GM21717 (cell line): ENCODE measurements at regions not wholly inside any gene's neighbourhood (a gene's known extent, or its start where the extent isn't known, plus 50 kb on each side); places are given as distances from the start of the nearest gene placed in this dataset.
"Not testable (repeated sequence)": the region's sequence is repeated elsewhere in the genome, so short reads cannot be mapped to it uniquely, and the experiment has no call there.

Experiments used
- ATAC-seq: cut with Tn5 transposase; IDR thresholded peaks from one replicate; pipeline ENCODE4 v1.9.1; 2021; ENCODE audit warnings: mild to moderate bottlenecking, moderate library complexity; ENCODE audit not compliant: unreplicated experiment

- ATAC-seq: no peak
Observed at GRCh38 chr2:12017499-12018157, 271.2 kb downstream of the LPIN1 start.

GRCh38 chr2:12018726-12019125 lies 272.3 kb downstream of the LPIN1 start:
- ATAC-seq: not testable (repeated sequence)

- no peak for ATAC-seq
Observed at GRCh38 chr2:12020833-12021469, 274.5 kb downstream of the LPIN1 start.

- ATAC-seq: not testable (repeated sequence)
Observed at GRCh38 chr2:12024197-12024907, 277.9 kb downstream of the LPIN1 start.

DNA sequence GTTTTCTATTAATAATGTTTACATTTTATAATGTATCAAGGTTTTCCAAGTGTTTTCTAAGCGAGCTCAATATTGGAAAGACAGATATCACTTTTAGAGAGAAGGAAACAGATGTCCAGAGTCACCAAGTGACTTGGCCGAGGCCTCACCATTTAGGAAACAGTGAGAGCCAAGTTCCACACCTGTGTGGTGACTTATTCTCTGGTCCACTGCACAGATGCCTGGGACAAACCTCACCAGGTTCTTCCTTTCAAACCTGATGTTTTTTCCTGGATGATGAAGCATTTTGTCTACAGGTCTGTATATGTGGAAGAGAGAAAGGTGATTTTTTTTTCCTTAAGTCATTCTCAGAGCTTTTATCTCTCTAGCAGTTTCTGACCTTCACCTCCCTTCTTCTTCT lies 280.7 kb downstream of the LPIN1 start:
- ATAC-seq: no peak

DNA sequence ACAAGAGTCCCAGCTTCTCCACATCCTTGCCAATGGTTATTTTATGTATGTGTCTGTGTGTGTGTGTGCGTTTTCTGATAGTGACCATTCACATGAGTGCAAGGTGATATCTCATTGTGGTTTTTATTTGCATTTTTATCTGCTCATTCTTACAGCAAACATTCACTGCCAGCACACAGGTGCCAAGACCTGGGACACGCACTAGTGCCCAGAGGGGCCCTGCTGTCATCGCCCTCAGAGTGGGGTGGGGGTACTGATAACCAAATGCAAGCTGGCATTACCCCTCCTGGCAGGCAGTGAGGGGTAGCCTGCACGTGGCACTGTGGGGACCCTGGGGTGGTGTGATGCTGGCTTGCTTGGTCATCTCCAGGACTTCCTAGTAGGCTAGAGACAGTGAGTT lies 285.4 kb downstream of the LPIN1 start:
- ATAC-seq: no peak

- peak; percentile 70 for ATAC-seq
Observed at GRCh38 chr2:12032398-12032797, 286.0 kb downstream of the LPIN1 start.

DNA sequence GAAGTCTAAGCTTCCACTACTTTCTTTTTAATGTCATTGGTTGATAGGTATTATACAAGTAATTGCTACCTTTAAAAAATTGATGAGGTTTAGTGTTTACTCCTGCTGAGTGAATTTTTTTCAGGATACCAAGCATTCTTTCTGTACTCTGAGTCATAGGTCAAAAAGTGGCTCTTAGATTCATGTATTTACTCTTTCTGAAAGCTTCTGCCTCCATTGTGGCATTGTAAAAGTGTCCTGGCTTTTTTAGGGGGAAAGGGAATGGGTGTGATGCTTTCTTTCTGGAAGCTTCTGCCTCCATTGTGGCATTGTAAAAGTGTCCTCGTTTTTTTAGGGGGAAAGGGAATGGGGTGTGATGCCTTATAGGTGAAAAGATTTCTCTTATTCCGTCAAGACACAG lies 286.5 kb downstream of the LPIN1 start:
- ATAC-seq: no peak

DNA sequence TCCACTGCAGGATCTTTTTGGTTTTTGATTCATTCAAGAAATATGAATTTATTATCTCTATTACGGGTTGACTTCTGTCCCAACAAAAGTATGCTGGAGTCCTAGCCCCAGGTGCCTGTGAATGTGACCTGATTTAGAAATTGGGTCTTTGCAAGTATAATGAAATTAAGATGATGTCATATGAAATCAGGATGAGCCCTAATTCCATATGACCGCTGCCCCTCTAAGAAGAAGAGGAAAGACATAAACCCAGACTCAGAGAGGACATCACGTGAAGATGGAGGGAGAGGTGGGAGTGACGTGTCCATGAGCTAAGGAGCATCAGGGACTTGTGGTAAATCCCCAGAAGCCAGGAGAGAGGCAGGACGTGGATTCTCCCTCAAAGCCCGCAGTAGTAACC lies 287.1 kb downstream of the LPIN1 start:
- no peak for ATAC-seq

DNA sequence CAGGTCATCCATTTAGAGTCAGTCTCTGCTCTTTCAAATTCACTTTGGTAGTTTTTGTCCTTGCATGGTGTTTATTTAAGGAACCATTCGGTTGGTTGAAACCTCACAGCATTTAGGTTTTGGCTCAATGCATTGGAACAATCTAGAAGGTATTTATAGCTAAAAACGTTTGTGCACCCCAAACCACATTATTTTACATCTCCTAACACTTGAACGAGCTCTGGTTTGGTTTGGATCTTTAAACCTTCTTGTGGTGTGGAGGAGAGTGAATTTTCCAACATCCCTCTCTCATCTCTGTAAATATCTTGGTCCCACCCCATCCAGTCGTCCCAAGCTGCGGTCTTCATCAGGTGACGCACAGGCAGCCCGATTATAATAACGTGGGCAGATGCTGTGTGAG lies 287.9 kb downstream of the LPIN1 start:
- ATAC-seq: no peak

DNA sequence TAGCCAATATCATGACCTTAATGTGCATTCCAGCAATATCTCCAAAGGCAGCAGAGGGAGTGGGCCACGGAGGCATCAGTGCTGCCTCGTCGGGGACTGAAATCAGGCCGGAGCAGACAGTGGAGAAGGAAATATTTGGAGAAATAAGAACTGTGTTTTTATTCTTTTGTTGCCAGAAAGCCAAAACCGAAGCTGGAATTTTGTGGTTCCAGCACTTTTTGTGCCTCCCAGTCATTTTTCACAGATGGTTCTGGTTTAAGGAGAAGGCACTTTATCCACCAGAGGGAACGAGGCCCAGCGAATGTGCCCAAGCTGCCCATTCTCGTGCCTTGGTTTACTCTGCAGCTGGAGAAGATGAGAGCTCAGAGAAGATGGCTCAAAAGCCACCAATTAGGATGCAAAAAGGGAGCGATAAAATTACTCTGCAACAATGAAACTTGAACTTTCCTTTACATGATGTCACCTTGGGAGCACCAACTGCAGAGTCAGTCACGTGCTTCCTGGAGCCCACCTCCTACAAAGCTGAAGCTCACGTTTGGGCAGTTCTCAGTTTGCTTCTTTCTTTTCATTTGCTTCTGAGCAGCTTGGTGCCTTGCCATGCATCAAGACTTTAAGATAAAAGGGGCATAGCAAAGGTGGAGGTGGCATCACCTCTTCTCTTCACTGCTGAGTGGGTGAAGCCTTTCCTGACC lies 288.7 kb downstream of the LPIN1 start:
- ATAC-seq: no peak

DNA sequence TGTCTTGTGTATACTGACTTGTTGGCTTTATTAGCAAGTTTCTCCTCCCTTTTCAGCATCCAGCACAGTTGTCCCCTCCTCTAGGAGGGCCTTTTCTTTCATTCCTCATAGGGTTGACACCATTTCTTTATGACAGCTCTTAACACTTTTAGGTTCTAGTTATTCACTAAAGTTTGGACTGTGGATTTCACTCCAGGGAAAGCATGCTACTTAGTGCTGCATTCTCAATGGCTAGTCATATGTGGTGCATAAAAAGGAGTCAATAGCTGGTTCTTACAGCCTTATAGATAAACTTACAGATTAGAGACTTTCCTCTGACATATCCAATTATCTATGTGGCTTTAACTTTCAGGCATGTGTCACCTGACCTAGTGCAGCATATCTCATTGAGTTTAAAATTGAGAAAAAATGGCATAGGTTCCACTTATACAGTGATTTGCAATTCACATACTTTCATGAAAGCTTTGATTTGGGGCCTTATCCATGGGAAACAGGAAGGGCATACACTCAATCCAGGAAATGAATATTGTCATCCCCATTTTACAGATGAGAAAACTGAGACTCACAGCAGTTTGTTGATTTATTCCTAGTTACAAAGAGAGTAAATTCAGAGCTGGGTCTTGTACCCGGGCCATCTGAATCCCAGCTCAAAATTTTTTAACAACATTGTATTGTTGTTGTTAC lies 289.7 kb downstream of the LPIN1 start:
- no peak for ATAC-seq

DNA sequence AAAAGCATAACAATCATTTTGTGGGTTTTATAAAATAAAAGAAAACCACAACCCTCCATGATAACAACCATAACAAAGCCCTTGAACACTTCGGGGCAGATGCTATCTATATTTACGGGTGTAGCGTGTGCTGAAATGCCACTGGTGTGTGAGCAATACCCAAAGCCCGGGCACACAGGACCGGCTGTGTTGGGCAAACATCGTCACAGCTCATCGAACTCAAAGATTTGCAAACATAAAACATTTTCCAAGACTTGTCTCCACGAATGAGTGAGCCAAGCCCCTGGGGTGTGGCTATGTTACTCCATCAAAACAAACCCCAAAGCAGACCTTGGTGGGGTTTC lies 290.2 kb downstream of the LPIN1 start:
- ATAC-seq: no peak

DNA sequence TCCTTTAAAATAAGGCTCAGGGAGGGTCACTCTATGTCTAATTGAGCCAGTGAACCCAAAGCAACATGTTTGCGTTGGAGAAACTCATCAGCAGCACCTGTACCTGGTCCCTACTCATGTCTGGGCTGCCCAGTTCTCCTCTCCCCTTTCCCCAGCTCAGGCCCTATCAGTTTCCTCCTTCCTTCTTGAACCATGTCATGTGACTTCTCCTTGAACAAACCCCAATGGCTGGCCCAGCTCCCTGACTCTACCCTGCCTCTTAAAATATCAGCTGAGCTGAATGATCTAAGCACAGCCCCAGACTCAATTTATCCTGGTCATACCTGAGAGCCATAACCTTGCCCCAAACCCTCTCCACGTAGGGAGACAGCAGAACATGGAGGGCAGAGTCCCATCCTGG lies 290.9 kb downstream of the LPIN1 start:
- ATAC-seq: no peak

GRCh38 chr2:12041236-12041635 lies 294.8 kb downstream of the LPIN1 start:
- no peak for ATAC-seq

GRCh38 chr2:12043131-12043530 lies 296.7 kb downstream of the LPIN1 start:
- ATAC-seq: no peak

DNA sequence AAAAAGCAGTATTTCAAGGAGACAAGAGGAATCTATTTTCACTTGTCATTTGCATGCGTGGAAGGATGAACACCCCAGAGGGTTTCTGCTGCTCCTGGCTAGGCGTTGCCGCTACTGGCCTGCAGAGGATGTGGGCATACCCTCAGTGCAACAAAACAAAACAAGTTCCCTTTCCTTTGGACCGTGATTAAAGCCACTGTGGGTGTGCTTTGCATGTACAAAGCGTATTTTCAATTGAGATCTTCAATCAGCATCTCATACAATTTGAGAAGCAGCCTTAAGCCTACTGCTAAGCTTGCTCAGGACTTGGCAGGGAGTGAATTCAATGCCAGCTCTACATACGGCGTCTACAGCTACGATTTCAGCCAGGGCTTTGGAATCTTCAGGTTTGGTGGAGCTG lies 298.4 kb downstream of the LPIN1 start:
- peak; percentile 63 for ATAC-seq

GRCh38 chr2:12045864-12046291 lies 299.4 kb downstream of the LPIN1 start:
- ATAC-seq: peak; percentile 55

- no peak for ATAC-seq
Observed at GRCh38 chr2:12046641-12047040, 300.2 kb downstream of the LPIN1 start.

DNA sequence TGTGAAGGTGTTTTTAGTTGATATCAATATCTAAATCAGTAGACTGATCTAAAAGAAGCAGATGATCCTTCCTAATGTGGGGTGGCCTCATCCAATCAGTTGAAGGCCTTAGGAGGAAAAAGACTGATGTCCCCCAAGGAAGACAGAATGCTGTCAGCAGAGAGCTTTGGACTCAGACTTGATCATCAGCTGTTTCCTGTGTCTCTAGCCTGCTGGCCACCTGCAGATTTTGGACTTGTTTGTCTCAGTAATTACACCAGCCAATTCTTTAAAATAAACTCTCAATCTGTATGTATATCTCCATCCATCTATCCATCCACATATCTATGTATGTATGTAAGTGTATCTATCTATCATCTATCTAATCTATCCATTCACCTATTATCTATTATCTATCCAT lies 301.3 kb downstream of the LPIN1 start:
- ATAC-seq: no peak

- no peak for ATAC-seq
Observed at GRCh38 chr2:12048550-12048949, 302.1 kb downstream of the LPIN1 start.
